ENCODE measurements at regions not wholly inside any gene's neighbourhood (a gene's known extent, or its start where the extent isn't known, plus 50 kb on each side); places are given as distances from the start of the nearest gene placed in this dataset.

DNA sequence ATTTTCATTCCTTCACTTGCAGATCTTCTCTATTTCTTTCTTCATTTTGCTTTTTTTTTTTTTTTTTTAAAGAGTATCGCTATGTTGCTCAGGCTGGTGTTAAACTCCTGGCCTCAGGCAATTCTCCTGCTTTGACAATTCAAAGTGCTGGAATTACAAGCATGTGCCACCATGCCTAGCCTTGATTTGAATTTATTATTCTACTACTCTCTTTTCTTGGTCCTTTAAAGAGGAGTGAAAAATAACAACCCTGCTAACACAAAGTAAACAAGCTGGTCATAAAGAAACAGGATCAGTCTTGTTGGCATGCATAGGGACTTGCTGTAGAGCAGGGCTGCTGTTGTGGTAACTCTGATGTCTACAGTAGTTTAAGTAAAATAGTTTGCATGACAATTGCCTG, 1615.3 kb upstream of the ZEB2 start:
- DNase-seq, result no peak

DNA sequence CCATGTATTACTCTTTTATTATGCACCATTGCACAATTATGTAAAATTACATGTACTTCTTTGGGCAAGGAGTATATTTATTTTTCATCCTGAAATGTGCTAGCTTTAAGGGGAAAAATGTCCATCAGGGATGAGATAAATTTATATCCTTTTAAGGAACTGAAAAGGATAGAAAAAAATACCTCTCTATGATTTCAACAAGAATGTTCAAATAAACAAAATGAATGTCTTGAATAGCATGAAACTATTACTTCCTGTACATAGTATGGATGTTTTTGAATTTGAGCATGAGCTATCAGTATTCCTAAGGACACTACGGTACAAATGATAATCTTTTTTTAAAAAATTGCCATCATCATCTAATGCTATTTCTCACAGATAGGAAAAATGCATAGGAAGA, 1611.9 kb upstream of the ZEB2 start:
- no peak for DNase-seq

DNA sequence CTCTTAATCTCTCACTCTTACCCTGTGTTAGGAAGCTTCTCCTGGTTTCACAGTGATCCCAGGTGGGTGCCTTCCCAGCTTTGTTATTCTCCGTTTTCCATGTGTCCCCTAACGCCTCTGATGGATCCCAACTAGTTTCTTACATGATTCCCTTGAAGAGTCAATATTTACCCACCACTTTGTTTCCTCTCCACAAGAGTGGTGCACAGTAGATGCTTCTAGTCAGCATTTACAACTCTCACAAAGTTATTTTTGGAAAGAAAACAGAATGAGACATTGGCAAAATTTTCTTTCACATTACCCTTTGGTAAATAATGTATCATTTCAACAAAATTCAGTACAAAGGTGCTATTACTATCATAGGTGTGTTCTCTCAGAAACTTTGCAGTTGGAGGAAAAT, 1611.1 kb upstream of the ZEB2 start:
- DNase-seq, result no peak

DNA sequence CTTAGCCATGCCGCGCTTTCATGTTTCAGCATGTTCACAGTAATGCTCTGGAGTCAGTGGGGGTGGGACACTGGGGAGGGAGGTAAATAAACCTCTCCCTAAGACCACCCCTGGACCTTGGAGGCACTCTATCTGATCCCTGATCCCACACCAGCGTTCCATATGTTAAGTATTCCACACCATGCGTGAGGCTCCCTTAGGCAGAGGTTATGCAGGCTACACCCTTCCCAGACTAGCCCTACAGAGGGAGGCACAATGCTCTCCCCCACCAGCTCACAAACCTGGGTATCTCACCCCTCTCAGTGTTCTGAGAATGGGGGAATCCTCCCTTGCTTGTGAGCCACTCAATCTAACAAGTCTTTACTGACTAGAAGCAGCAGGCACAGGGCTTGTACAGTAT, 1610.4 kb upstream of the ZEB2 start:
- no peak for DNase-seq

DNA sequence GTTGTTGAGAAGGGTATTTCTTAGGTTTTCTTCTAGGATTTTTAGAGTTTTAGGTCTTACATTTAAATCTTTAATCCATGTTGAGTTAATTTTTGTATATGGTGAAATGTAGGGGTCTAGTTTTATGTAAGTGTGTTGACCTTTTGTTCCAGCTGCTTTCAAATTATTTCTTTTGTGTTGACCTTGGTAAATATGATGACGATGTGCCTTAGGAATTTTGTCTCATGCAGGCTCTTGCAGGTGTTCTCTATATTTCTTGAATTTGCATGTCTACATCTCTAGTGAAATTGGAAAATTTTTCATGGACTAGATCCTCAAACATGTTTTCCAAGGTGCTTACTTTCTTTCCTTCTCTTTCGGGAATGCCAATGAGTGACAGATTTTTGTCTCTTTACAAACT, 1609.3 kb upstream of the ZEB2 start:
- DNase-seq, result no peak

DNA sequence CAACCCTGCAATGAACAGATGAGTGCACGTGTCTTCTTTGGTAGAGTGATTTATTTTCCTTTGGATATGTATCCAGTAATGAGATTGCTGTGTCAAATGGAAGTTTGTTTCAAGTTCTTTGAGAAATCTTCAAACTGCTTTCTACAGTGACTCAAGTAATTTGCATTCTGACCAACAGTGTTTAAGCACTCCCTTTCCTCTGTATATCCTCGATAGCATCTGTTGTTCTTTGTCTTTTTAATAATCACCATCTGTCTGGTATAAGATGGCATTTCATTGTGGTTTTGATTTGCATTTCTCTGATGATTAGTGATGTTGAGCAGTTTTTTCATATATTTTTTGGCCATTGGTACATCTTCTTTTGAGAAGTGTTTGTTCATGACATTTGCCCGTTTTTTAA, 1608.3 kb upstream of the ZEB2 start:
- no peak for DNase-seq

DNA sequence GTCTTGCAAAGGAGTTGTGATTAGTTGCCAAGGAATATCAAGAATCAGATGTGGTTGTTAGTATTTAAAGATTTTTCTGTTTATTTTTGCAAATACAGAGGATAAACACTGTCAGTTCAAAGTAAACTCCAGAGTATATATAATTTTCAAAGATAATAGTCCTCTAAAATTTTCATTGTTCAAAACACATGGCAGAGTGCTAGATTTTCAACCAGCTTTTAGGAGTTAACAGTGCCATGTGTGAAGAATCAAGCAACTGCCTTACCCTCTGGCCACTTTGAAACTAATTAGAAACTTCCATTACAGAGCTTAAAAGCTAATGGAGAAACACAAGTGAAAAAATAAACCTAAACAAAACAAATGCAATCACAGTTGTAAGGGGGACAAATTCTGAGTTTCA, 1605.6 kb upstream of the ZEB2 start:
- no peak for DNase-seq

DNA sequence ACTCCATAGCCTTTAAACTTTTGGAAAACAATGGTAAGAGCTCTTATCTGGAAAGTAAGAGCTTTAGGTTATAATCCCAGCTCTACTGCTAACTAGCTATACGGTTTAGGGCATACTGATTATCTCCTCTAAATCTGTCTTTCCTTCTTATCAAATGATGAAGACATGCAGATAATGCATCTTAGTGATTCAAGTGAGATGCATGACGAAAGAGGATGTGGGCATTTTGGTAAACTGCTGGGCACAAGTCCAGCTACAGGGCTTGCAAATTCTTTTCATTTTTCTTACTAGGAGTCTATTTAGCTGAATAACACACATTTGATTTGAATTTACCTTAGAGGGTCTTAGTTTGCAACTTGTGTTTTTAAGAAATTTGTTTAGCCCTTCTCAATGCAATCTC, 1604.8 kb upstream of the ZEB2 start:
- DNase-seq, result no peak

DNA sequence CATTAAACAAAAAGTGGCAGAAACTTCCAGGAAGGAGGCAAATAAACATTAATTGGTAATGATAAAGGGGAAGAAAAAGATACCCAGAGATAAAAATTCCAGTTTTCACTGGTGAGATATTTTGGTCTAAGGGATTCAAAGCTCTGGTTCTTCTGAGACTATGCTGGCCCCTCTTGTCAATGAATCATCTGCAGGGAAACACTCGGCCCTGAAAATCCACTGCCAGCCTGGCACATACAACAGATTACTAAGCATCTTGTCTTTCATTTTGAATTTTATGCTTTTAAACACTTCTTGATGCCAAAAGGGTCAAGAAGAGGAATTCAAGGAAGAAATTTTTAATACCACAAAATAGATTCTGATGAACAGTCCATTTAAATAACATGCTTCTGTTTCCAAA, 1603.8 kb upstream of the ZEB2 start:
- no peak for DNase-seq

DNA sequence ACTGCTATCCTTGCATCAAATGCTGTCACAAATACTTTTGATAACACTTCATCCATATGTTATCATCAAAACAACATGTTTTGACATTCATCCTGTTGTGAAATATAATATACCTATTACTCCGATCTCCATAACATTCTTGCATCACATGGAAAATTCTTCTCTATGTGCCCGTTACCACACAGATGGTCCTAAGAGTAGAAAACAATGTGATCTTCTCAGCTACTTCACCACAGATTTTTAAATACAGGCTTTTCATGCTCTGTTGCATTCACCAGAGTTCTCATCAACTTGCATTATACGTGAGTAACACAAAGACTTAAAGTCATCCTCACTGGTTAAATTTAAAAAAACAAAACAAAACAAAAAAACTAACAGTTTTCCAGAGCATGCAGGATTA, 1603.3 kb upstream of the ZEB2 start:
- no peak for DNase-seq

DNA sequence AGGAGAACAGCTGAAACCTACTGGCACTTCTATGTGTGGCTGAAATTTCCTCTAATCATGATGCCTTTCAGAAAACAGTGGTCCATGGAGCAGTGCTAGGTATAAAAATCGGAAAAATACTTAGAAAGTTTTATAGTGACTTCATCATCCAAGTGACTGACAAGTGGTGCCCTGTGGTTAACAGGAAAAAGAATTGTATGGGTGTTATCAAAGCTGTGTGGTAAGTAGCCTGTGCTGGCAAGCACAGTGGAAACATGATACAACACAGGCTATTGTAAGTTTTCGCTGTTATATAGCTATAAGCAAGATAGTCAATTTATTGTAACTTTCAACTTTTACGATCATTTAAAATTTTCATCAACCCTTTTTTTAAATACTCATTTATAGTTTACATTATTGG, 1599.7 kb upstream of the ZEB2 start:
- no peak for DNase-seq

DNA sequence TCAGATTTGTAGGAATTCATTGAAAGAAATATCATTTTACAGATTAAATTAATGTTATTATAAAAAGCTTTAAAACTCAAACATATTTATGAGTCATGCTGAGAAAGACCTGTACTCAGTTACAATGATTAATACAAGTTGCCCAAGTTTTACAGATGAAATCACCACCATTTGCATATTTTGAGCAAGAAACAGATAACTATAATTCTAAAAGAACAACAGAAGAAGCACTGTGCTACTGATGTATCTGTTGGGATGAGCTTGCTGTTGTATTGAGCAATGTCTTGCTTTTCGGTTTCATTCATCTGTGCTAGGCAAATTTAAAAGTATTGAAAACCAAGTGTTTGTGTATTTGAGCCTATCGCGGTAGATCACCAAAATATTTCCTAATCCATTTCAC, 1589.1 kb upstream of the ZEB2 start:
- no peak for DNase-seq

DNA sequence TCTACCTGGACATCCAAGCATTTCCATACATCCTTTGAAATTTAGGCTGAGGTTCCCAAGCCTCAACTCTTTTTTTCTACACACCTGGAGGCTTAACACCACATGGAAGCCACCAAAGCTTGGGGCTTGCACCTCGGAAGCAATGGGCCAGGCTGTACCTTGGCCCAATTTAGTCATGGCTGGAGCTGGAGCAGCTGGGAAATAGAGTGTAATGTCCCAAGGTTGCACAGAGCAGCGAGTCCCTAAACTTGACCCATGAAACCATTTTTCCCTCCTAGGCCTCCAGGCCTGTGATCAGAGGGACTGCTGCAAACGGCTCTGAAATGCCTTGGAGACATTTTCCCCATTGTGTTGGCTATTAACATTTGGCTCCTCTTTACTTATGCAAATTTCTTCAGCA, 1574.3 kb upstream of the ZEB2 start:
- no peak for DNase-seq

DNA sequence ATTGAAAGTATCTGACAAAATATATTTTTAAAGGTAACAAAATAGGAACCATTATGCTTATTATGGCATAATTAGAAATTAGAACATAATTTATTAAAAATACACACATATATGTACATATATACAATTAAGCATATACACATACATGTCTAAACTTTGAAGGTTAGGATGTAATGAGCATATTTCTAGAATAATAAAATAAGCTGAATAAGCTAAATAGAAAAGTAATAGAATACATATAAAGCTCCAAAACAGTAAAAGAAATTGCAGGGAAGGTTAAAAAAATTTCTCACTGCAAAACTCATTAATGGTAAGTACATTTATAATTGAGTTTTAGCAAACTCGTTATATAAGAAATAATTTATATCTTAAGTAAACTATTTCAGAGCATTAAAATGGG, 1561.5 kb upstream of the ZEB2 start:
- DNase-seq, result no peak

DNA sequence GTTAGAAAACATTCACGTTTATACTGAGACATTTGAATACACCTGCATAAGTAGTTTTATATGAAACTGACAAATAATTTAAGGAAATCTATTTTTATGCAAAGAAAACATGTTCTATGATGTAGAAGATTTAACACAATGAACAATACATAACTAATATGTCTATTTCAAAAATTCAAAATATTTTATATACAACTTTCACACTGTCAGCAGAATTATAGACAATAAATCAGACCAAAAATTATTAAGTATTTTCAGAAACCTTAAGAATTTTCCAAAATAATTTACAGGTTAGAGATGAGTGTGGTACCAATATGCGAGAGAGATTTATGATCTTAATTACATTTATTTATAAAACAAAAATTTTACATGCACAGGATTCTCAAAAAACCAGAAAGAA, 1561.0 kb upstream of the ZEB2 start:
- no peak for DNase-seq

DNA sequence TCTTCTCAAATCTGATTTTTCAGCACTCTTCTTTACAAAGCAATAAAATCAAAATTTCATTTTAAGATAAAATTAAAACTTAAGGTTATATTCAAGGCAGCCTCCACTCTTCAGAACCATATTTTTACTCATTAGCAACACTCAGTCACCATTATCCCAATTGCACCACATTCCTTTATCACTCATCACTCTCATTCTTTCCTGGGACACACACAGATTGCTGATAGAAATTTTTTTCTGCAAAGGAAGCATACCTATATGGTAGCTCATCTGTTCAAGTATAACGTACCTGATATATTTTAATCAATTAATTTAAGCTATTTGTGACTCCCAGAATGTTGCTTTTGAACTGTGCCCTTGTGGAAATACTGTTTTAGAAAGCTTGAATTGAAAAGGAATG, 1559.3 kb upstream of the ZEB2 start:
- no peak for DNase-seq

DNA sequence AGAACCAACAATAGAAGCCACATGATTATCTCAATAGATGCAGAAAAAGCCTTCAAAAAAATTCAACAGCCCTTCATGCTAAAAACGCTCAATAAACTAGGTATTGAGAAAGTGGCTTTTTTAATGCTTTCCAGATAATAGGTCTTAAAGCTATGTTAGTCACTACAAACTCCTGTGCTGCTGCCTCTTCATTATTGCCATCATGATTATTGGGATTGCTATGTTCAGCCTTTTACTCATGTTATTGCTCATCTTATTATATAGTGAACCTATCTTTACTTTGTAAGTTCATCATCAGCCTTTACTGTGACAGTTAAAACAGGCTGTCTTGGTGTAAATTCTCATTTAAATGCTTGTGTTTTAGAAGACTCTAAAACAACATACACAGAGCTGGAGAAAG, 1557.2 kb upstream of the ZEB2 start:
- DNase-seq, result no peak

DNA sequence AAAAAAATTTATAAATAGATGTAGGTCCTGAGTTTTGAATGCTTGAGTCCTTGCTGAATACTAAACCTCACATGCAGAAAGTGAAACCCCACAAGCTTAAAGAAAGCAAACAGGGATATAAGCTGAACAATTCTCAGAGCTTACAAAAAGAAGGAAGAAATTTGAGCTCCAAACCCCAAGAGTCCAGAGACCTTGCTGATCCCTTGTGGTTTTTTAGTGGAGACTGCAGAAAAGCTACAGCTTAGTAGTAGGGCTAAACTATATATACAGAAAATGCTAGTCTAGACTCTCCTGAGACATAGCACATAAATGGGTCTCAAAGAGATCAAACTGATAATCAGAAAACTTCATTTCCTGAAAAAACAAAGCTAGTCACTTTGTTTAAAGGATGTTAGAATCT, 1548.1 kb upstream of the ZEB2 start:
- no peak for DNase-seq

DNA sequence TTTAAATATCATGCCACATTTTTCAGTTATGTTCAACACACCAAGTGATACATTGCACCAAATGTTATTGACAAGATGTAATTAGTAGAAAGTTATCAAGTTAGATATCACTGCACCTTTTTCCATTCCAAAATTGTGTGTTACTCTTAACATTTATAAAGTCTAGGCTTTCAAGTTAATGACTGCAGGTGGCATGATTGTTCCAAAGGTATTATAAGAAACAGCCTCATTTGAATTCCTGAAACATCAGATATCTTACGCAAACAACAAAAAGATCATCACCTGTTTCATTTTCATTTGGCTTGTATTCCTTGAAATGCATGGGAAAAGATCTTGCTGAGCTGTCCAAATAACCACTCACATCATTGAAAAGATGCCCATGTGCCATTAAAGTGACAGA, 1528.2 kb upstream of the ZEB2 start:
- no peak for DNase-seq

DNA sequence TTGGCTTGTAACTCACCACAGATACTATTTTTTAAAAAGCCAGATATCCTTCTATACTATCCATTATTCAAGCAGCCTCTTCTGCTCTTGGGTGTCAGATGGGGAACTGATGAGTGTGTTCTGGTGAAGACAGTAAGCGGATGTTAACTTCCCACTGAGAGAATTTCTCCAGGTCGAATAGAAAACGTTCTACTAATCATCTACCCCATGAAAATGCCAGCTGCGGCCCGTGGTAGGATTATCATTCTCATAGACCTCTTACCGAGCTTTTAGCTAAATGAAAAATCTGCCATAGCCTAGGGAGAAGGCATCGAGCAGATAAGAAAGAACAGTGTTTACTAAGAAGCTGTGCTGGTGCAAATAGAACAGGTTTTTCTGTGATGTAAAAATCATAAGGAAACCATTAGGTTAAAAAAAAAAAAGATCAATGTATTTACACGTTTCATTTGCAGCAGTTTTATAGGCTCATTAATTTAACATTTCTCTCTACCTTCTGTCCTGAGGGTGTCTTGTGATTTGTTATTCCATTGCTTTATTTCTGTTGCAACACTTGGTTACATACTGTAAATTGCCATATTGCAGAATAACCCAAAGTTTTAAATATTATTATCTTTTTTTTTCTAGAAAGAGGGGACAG, 1521.5 kb upstream of the ZEB2 start:
- DNase-seq, result no peak

DNA sequence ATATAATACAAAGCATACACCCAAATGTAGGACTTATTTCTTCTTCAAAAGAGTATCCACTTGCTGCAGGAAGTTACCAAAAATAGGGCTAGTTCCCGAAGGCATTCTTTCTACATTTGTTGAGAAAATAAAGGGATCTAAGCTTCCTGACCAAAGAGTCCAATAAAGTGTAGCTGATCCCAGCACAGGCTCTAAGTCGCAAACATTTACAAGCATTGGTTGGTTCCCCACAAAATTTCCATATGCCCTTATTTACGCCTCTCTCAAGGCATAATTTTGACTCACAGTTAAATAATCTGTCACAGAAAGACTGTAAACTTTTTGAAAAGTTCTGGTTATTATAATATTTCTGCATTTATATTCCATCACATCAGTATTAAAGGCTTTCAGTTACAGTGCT, 1520.1 kb upstream of the ZEB2 start:
- no peak for DNase-seq

DNA sequence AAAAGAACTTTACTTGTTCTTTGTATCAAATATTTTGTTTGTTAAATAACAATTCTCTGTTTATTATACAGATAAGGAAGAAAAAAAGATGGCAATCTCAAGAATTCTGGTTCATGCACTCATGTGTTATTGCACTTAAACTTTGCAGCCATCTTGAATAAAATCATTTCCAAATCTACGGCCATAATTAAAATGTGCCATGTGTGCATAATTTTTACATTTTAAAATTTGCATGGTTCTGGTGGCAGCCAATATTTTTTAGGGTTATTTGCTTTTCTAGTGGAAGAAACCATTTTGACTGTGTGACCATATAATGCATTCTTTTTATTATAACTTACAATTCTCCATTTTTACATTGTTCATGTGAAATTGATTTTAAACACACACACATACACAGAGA, 1518.1 kb upstream of the ZEB2 start:
- no peak for DNase-seq

DNA sequence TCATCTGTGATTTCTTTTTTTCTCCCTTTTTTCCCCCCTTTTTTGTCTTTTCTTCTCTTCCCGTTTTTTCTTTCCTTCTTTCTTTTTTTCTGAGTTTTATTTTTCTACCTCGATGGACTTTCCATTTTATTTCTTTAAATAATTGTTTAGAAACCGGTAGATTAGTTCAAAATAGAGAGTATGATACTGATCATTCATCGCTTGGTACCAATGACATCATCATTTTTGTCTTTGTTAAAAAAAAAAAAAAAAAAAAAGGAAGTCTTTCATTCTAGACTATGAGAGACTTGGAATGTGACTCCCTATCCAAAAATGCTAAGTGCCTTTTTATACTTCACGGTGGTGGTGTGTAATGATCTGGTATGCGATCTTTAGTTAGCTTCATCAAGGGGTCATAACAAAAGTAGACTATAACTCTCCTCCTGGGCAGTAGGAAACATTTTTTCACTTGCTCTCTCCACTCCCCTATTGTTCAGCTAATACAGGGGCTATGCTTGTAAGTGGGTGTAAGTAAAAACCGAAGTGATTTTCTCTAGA, 1517.5 kb upstream of the ZEB2 start:
- no peak for DNase-seq

DNA sequence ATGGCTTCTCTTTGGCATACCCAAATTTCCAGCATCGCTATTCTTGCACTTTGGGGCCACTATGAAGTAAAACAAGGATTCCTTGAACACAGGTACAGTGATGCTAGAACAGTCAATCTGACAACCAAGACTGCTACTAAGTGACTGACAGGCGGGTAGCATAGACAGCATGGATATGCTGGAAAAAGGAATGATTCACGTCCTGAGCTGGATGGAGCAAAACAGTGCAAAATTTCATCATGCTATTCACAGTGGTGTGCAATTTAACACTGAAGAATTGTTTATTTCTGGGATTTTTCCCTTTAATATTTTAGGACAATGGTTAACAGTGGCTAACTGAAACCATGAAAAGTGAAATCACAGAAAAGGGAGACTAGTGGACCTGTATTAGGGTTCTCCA, 1511.2 kb upstream of the ZEB2 start:
- no peak for DNase-seq

DNA sequence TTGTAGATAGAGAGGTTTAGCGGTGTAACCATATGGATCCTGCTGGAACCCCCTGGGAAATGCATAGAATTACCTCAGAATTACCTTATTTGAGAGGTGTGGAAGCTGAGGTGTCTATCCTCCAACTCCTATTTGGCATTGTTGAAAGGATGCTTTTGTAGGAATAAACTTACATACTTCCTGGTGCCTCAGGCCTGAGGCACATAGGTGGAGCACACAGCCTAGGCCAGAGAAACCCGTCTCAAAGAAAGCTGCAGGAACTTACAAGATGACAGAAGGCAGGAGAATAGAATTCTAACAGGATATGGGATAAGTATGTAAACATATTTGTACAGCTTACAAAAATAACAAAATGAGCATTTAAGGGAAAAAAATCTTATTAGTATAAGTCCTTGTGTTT, 1507.2 kb upstream of the ZEB2 start:
- DNase-seq, result no peak

DNA sequence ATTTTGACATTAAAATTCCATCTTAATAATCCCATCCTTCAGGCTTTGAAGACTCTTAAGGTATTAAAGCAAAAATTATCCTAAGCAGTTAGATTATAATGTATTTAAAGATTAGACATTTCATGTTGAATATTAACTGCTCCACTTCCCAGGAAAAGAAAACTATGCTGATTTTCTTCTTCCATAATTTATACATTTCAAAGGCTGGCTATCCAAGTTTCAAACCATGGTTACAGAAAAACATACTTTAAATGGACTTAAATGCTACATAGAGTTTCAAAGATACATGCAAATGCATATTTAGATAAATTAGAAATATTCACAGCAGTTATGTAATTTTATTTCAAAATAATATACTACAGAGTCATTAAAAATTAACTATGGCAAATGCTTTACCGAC, 1505.6 kb upstream of the ZEB2 start:
- DNase-seq, result no peak

Measured in activated gamma-delta T cell treated with Interleukin-2 at 50 U/mL for 16 hours (primary cell).